Large intestine (tissue), 3 donors: ENCODE measurements at regions not wholly inside any gene's neighbourhood (a gene's known extent, or its start where the extent isn't known, plus 50 kb on each side); places are given as distances from the start of the nearest gene placed in this dataset.

Experiments used
- DNase-seq, 2 donors: peaks; one replicate each; pipeline versions ENCODE4 v3.0.0 to v3.0.0-alpha.2; 2013
- H3K27ac ChIP-seq: one replicate; pipeline ENCODE4 v1.5.1; 2013; ENCODE audit warnings: low read length
- H3K27me3 ChIP-seq: 2 replicates; pipeline ENCODE4 v1.6.1; 2013; ENCODE audit warnings: low read length; ENCODE audit not compliant: control insufficient read depth, insufficient read depth
- H3K36me3 ChIP-seq: 2 replicates; pipeline ENCODE4 v1.6.1; 2013; ENCODE audit warnings: low read length; ENCODE audit not compliant: control insufficient read depth, insufficient read depth
- H3K4me1 ChIP-seq: one replicate; pipeline ENCODE4 v1.6.1; 2013; ENCODE audit warnings: low read length; ENCODE audit not compliant: control insufficient read depth, insufficient read depth
- H3K4me3 ChIP-seq: one replicate; pipeline ENCODE4 v1.5.1; 2013; ENCODE audit warnings: low read length
- H3K9me3 ChIP-seq: one replicate; pipeline ENCODE4 v1.6.1; 2013; ENCODE audit warnings: mild to moderate bottlenecking, low read depth, low read length, moderate library complexity; ENCODE audit not compliant: control insufficient read depth
- WGBS: methylation state at CpG from one replicate; pipeline ENCODE4 v1.1.5; 2013; ENCODE audit warnings: low lambda C conversion rate; ENCODE audit not compliant: insufficient coverage; 5-methylcytosine and 5-hydroxymethylcytosine counted together

DNA sequence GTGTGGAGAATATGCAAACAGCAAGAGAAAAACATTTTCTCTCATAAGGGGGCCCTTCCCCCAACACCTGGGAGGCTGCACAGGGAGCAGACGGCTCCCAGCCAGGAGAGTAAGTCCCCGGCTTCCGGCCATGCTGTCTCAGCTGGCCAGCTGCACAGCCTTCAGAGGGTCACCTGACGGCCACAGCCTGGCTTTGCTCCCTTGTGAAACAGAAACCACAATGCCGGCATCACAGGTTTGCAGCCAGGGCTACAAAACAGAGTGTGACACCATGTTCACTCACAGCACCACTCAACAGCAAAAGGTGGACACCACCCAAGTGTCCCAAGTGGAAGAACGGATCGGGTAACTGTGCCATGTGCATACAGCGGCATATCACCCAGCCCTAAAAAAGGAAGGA is 86.9 kb upstream of the GPC1 start:
- DNase-seq: no peak
- Histone ChIP-seq H3K36me3 (no peaks in the 10 kb centered on the region), H3K27me3 (no peaks in the 10 kb centered on the region), H3K27ac (no peak overlapping the region), H3K4me3 (no peak overlapping the region), H3K4me1 (no peaks in the 10 kb centered on the region), H3K9me3 (peaks cover 3% of the 10 kb centered on the region)
- WGBS: no CpG with 5 or more reads among the region's 8 CpGs

DNA sequence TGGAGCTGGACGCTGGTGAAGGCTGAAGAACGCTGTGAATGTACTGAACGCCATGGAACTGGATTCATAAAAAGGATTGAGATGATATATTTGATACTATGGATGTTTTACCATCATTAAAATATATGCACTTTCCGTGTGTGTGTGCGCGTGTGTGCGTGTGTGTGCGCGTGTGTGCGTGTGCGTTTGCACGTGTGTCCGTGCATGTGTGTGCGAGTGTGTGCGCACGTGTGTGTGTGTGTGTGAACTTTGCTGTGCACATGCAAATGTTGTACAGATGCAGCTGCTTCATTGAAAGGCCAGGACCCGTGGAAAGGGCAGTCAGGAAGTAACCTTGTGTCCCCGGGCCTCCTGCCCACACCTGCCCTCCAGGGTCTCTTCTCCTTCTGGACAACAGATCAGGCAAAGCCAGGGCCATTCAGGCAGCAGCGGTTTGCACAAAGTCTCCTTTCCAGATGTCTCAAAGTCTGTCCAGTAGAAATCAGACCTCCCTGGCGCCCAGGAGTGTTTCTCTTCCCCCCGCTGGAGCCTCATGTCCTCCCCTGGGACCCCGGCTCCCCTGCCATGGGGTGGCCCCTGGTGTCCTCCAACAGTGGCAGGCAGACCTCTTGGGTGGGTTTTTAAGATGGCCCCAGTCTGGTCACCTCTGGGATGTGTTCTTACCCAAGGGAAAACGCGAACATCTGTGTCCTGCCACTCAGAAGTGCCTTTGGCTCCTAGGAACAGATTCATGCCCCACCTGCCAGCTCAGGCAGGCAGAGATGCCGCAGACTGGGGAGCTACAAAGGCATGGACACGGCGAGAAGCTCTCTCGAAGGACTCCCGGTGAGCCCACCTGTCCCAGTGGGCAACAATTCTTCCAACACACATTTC is 86.1 kb upstream of the GPC1 start:
- no peak overlapping the region for H3K27ac ChIP-seq
- no peak overlapping the region for H3K4me3 ChIP-seq
- H3K9me3 ChIP-seq: peaks cover 3% of the 10 kb centered on the region
- H3K4me1 ChIP-seq: no peaks in the 10 kb centered on the region
- no peak for DNase-seq
- no peaks in the 10 kb centered on the region for H3K36me3 ChIP-seq
- 100% methylated on average over 2 of the region's 29 CpGs for WGBS
- H3K27me3 ChIP-seq: no peaks in the 10 kb centered on the region

DNA sequence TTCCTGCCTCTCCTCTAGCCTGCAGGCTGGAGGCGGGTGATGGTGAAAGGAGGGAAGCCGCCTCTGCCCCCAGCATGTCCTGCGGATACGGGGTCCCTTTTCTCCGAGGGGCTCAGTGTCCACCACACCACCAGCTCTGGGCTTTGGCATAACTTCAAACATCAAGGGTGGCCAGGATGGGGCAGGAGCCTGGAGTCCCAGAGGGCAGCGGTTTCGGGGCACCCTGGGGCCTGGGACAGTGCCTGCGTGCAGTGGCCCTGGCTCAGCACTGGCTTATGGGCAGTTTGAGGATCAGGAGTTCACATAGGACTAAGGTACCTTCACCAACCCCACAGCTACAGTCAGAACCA is 85.5 kb upstream of the GPC1 start:
- WGBS: no CpG with 5 or more reads among the region's 8 CpGs
- Histone ChIP-seq H3K27ac (no peak overlapping the region), H3K4me1 (no peaks in the 10 kb centered on the region), H3K9me3 (peaks cover 3% of the 10 kb centered on the region), H3K27me3 (no peaks in the 10 kb centered on the region), H3K36me3 (no peaks in the 10 kb centered on the region), H3K4me3 (no peak overlapping the region)
- no peak for DNase-seq

DNA sequence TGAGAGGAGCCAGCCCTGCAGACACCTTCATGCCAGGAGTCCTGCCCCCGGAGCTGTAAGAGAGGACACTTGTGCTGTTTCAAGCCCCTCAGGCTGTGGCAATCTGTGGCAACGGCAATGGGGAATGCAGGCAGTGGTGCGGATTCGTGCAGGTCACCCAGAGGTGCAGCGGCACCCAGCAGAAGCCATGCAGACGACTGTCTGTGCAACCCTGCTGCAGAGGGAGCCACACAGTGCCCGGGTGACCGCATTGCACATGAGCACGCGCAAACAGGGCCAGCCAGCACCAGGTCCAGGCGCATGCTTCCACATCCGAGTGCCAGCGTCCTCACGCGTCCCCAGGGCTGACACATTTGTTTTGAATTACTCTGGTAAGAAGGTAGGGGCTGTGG is 84.8 kb upstream of the GPC1 start:
- Histone ChIP-seq H3K36me3 (no peaks in the 10 kb centered on the region), H3K27me3 (no peaks in the 10 kb centered on the region), H3K4me3 (no peak overlapping the region), H3K9me3 (peaks cover 3% of the 10 kb centered on the region), H3K27ac (no peak overlapping the region), H3K4me1 (no peaks in the 10 kb centered on the region)
- DNase-seq: no peak
- WGBS: no CpG with 5 or more reads among the region's 15 CpGs

DNA sequence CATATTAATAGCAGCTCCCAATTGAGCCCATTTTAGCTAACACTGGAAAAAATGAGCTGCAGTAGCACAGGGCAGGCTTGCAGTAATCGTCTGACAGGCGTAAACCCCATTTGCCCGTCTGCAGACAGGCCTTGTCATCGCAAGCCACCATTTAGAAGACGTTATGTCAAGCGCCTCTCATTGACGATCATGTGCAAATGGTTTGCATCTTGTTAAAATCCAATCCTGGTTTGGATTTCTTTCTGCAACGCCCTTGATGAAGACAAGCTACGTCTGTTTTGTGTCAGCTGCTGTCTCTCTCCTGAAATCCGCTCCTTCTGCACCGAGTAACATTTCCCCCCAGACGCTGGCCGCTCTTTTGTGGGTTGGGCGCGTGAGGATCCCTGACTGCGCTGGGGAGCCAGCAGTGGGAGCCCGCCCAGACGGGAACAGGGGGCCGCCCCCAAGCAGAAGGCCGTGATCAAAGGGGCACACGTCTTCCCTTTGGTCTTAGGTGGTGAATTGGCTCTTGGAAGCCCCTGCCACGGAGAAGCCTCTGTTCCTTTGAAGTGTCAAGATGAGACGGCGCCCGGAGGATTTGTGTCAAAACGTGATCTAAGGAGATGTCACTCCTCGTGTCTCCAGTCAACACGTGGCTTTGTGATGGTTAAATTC is 84.2 kb upstream of the GPC1 start:
- peak in 1 of 2 donors; percentile 20 for DNase-seq

DNA sequence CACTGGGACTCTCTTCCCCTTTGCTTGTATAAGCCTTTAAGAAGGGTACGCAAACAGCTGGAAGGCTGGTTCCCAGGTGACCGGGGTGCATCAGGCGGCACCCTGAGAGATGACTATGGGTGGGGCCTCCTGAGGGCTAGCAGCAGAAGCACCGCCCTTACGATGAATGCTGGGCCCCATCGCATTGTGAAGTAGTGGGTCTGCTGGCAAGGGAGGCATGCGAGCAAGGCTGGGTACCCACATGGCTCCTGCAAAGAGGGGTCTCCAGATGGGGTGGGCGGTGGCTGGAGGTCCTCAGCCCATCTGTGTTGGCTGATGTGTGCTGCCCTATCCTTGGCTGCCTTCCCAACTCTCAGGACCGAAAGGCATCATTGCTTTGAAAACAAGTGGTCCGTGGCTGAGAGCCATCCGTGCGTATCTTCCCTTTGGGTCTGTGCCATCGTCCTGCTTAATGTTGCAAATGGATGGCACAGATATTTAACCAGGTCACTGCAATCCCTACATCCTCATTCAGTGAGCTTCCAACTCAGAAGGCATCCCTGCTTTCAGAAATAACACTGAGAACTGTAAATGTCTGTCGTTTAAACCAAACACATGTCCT is 83.5 kb upstream of the GPC1 start:
- no CpG with 5 or more reads among the region's 14 CpGs for WGBS
- no peaks in the 10 kb centered on the region for H3K9me3 ChIP-seq
- no peak overlapping the region for H3K27ac ChIP-seq
- H3K4me3 ChIP-seq: no peak overlapping the region
- H3K36me3 ChIP-seq: no peaks in the 10 kb centered on the region
- no peak for DNase-seq
- no peaks in the 10 kb centered on the region for H3K4me1 ChIP-seq
- no peaks in the 10 kb centered on the region for H3K27me3 ChIP-seq

More for the DNA sequence above, 84.2 kb upstream of the GPC1 start:
- WGBS: no CpG with 5 or more reads among the region's 28 CpGs
- H3K27ac ChIP-seq: no peak overlapping the region
- H3K4me3 ChIP-seq: no peak overlapping the region
- no peaks in the 10 kb centered on the region for H3K36me3 ChIP-seq
- H3K4me1 ChIP-seq: no peaks in the 10 kb centered on the region
- no peaks in the 10 kb centered on the region for H3K27me3 ChIP-seq
- no peaks in the 10 kb centered on the region for H3K9me3 ChIP-seq

DNA sequence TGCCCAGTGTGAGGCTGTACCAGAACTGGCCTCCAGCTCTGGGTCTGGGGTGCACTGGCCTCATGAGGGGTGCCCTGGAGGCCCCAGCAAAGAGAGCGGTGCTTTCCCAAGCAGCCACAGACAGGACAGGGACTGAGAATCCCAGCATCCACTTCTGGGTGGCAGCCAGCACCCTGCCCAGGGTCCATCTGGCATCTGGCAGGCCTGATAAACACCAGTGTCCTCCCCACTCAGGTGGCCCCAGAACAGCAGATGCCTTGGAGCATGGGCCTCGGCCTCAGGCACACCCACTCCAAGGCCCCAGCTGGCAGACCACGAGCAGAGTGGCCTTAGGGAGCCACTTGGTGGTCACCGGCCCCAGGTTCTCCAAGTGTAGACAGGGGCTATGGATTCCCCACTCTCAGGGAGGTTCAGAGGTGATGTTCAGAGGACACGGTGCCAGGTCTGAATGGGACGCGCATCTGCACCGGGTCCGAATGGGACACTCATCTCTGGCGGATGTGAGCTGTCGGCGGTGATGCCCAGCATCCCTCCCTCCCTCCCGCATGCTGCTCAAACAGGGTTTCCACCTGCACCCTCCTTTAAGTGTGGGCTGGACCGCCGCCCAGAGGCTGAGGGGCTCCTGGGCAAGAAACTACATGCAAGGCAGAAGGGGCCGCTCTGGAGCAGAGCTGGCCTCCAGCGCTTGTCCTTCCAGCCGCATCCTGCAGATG is 82.2 kb upstream of the GPC1 start:
- no peaks in the 10 kb centered on the region for H3K4me1 ChIP-seq
- no peaks in the 10 kb centered on the region for H3K36me3 ChIP-seq
- no peak overlapping the region for H3K27ac ChIP-seq
- DNase-seq: no peak
- no peaks in the 10 kb centered on the region for H3K27me3 ChIP-seq
- no peaks in the 10 kb centered on the region for H3K9me3 ChIP-seq
- no peak overlapping the region for H3K4me3 ChIP-seq
- no CpG with 5 or more reads among the region's 18 CpGs for WGBS

DNA sequence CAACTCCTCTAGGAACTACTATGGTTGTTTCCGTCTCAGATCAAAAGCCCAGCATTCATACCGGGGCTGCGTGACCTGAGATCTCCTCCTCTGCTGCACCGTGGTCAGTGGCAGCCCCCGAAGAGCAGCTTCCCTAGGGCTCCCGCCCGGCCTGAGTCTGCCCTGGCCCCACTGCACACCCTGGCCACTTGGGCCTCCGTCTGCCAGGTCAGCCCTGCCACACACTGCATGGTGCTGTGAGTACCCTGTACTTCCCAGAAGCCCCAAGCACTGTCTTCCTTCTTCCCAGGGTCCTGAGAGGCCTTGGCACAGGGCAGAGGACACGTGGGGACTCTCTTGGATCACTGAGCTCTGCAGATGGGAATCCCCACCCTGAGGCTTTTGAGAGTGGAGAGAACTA is 81.5 kb upstream of the GPC1 start:
- WGBS: no CpG with 5 or more reads among the region's 9 CpGs
- no peak overlapping the region for H3K27ac ChIP-seq
- H3K36me3 ChIP-seq: no peaks in the 10 kb centered on the region
- H3K27me3 ChIP-seq: no peaks in the 10 kb centered on the region
- DNase-seq: no peak
- H3K4me3 ChIP-seq: no peak overlapping the region
- no peaks in the 10 kb centered on the region for H3K9me3 ChIP-seq
- H3K4me1 ChIP-seq: no peaks in the 10 kb centered on the region

DNA sequence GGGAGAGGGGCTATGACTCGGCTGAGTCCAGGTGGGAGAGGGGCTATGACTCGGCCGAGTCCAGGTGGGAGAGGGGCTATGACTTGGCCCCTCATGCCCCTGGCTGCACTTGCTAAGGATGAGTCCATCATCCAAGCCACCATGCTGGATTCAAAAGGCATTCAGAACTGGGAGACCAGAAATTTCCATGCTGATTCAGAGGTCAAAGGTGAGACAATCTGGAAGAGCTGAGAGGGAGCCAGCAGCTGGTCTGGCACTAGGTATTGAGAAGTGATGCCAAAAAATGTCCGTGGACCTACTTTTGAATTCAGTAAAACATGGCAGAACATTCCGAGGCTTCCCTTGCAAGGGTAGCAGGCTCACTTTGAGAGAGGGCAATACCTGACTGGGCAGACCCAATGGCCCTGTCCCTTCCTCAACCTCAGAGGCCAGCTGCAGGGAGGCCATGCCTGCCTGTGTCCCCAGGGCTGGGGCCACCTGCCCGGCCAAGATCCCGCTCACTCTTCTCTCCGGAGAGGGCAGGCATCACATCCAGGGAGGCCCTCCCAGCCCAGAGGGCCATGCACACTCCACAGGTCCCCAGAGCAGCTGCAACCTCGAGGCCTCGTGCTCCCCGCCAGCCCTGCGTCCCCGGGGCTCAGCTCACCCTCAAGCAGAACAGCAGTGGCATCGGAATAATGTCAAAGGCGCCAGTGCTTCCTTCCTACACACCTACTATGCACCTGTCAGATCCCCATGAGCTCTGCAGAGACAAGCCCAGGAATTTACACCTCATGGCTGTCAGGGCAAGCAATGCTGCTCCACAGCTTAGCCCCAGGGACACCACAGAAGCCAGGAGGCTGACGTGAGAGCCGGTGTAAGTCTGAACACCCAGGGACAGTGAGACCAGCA is 80.2 kb upstream of the GPC1 start:
- Histone ChIP-seq H3K4me1 (no peaks in the 10 kb centered on the region), H3K36me3 (no peaks in the 10 kb centered on the region), H3K9me3 (no peaks in the 10 kb centered on the region), H3K27me3 (no peaks in the 10 kb centered on the region), H3K27ac (no peak overlapping the region), H3K4me3 (no peak overlapping the region)
- no peak for DNase-seq
- no CpG with 5 or more reads among the region's 17 CpGs for WGBS
